KMS-11 (cell line): ENCODE measurements at regions not wholly inside any gene's neighbourhood (a gene's known extent, or its start where the extent isn't known, plus 50 kb on each side); places are given as distances from the start of the nearest gene placed in this dataset.

Experiments used
- H2AFZ ChIP-seq: fragments of 200-600 bp; sonication (generic); 2 replicates; pipeline ENCODE4 v1.6.1; 2016; ENCODE audit warnings: antibody characterized with exemption, mixed run types, low read depth
- H3K27ac ChIP-seq: fragments of 200-600 bp; sonication (generic); 2 replicates; pipeline ENCODE4 v1.6.1; 2016; ENCODE audit warnings: mild to moderate bottlenecking, mixed run types
- H3K27me3 ChIP-seq: fragments of 200-600 bp; sonication (generic); 2 replicates; pipeline ENCODE4 v1.6.1; 2017; ENCODE audit warnings: mild to moderate bottlenecking, low read depth, mixed run types, moderate library complexity; ENCODE audit not compliant: insufficient read depth
- H3K36me3 ChIP-seq: fragments of 200-600 bp; sonication (generic); 2 replicates; pipeline ENCODE4 v1.6.1; 2017; ENCODE audit warnings: mild to moderate bottlenecking, mixed run types; ENCODE audit not compliant: insufficient read depth
- H3K4me1 ChIP-seq: fragments of 200-600 bp; sonication (generic); 2 replicates; pipeline ENCODE4 v1.6.1; 2016; ENCODE audit warnings: mild to moderate bottlenecking, low read depth, mixed run types; ENCODE audit not compliant: poor library complexity, severe bottlenecking
- H3K4me2 ChIP-seq: fragments of 200-600 bp; sonication (generic); 2 replicates; pipeline ENCODE4 v1.7.0; 2016; ENCODE audit warnings: mild to moderate bottlenecking, mixed run types
- H3K4me3 ChIP-seq: fragments of 200-600 bp; sonication (generic); IDR thresholded peaks from 2 replicates; pipeline ENCODE4 v1.6.1; 2017; ENCODE audit warnings: low read depth, low read length, mixed read lengths; ENCODE audit not compliant: insufficient read depth
- H3K79me2 ChIP-seq: fragments of 200-600 bp; sonication (generic); 2 replicates; pipeline ENCODE4 v1.6.1; 2016; ENCODE audit warnings: low read depth, mixed run types; ENCODE audit not compliant: insufficient read depth
- H3K9ac ChIP-seq: fragments of 200-600 bp; sonication (generic); 2 replicates; pipeline ENCODE4 v1.6.1; 2016; ENCODE audit warnings: mild to moderate bottlenecking, mixed run types
- H4K20me1 ChIP-seq: fragments of 200-600 bp; sonication (generic); 2 replicates; pipeline ENCODE4 v1.6.1; 2016; ENCODE audit warnings: mild to moderate bottlenecking, mixed run types; ENCODE audit not compliant: insufficient read depth
- CTCF ChIP-seq: fragments of 200-600 bp; sonication (generic); conservative IDR thresholded peaks from 2 replicates; pipeline ENCODE4 v1.6.1; 2017; ENCODE audit warnings: low read depth, mild to moderate bottlenecking, antibody characterized with exemption, low read length, moderate library complexity, mixed read lengths

DNA sequence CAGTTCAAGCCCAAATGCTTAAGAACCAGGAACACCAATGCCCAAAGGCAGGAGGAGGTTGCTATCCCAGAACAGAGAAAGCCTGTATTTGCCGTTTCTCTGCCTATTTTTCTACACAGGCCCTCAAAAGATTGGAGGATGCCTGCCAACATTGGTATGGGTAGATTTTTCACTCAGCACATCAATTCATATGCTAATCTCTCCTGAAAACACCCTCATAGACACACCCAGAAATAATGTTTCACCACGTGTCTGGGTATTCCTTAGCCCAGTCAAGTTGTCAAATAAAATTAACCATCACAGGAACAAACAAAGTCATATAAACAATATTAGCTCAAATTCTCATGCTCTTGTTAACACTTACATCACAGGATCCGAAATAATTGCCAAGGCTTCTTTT is 121.9 kb downstream of the RGS21 start:
- TF ChIP-seq CTCF: no peak
- Histone ChIP-seq H3K4me1 (no peaks in the 10 kb centered on the region), H3K4me2 (no peak overlapping the region), H3K27me3 (no peaks in the 10 kb centered on the region), H3K4me3 (no peak overlapping the region), H2AFZ (no peak overlapping the region), H3K36me3 (peaks cover 4% of the 10 kb centered on the region; the same call in 1 of the 2 replicates), H3K27ac (no peak overlapping the region), H3K9ac (no peak overlapping the region), H4K20me1 (no peaks in the 10 kb centered on the region), H3K79me2 (no peaks in the 10 kb centered on the region)

DNA sequence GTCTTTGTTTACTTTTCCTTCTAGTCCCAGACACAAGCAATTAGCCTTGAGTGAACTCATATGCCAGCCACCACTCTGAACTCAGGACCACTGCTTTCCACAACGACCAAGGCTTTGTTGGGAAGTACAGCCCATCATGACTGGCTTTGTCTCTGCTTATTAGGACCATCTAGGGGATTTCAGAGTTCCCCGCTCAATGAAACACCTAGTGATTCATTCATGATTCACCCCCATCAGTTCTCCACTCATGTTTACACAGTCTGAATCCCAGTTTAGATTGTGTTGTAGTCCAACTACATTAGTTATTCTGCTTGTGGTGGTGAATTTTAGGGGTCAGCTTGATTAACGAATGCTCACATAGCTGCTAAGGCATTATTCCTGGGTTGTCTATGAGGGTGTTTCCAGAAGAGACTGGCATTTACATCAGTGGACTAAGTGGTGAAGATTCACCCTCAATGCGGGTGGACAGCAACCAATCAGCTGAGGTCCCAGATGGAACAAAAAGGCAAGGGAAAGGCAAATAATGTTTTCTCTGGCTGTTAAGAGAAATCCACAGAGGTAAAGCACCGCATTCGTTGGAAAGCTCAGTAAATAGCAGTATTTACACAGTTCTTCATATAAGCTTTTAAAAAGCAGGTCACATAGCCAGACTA is 122.7 kb downstream of the RGS21 start:
- Histone ChIP-seq H2AFZ (no peak overlapping the region), H3K9ac (no peak overlapping the region), H3K4me2 (no peak overlapping the region), H3K4me1 (no peaks in the 10 kb centered on the region), H3K4me3 (no peak overlapping the region), H4K20me1 (no peaks in the 10 kb centered on the region), H3K36me3 (peaks cover 4% of the 10 kb centered on the region; the same call in 1 of the 2 replicates), H3K79me2 (no peaks in the 10 kb centered on the region), H3K27me3 (no peaks in the 10 kb centered on the region), H3K27ac (no peak overlapping the region)
- no peak for TF ChIP-seq CTCF

DNA sequence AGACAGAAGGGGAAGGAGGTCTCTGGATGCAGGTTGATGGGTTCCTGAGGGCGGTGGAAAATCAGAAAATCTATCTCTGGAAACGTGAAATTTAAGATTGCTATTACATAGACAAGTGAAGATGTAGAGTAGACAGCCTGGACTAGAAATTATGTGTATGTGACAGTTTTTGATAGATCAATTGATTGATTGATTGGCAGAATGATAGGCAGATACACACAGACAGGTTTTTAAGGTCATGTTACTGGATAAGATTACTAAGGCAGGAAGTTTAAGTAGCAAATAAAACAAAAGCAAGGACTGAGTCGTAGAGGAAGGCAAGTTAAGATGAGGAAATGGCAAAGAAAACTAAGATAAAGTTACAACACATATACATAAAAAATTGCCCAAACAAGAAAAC is 124.7 kb downstream of the RGS21 start:
- no peak for TF ChIP-seq CTCF
- Histone ChIP-seq H3K27ac (no peak overlapping the region), H3K4me3 (no peak overlapping the region), H4K20me1 (no peaks in the 10 kb centered on the region), H3K4me2 (no peak overlapping the region), H3K27me3 (no peaks in the 10 kb centered on the region), H2AFZ (no peak overlapping the region), H3K36me3 (peaks cover 4% of the 10 kb centered on the region; the same call in 1 of the 2 replicates), H3K4me1 (peaks cover 7% of the 10 kb centered on the region), H3K79me2 (no peaks in the 10 kb centered on the region), H3K9ac (no peak overlapping the region)

- no peak for TF ChIP-seq CTCF
- Histone ChIP-seq H3K4me2 (no peak overlapping the region), H3K79me2 (no peaks in the 10 kb centered on the region), H3K4me3 (no peak overlapping the region), H2AFZ (no peak overlapping the region), H4K20me1 (no peaks in the 10 kb centered on the region), H3K36me3 (peaks cover 4% of the 10 kb centered on the region; the same call in 1 of the 2 replicates), H3K27ac (no peak overlapping the region), H3K27me3 (no peaks in the 10 kb centered on the region), H3K9ac (no peak overlapping the region), H3K4me1 (peaks cover 7% of the 10 kb centered on the region)
These were observed 125.9 kb downstream of the RGS21 start for GRCh38 chr1:192442736-192443135.
